ENCODE measurements at regions not wholly inside any gene's neighbourhood (a gene's known extent, or its start where the extent isn't known, plus 50 kb on each side); places are given as distances from the start of the nearest gene placed in this dataset.
"Not testable (repeated sequence)": the region's sequence is repeated elsewhere in the genome, so short reads cannot be mapped to it uniquely, and the experiment has no call there.

- no peak for DNase-seq (ENCODE audit: extremely low read depth in 1 of 11, low read depth in 9 of 11, low spot score in 4 of 11)
These were observed 275.9 kb upstream of the HS6ST1 start for GRCh38 chr2:128594651-128594910.

GRCh38 chr2:128594953-128595677 lies 276.4 kb upstream of the HS6ST1 start:
- DNase-seq (ENCODE audit: extremely low read depth in 1 of 11, low read depth in 9 of 11, low spot score in 4 of 11), result peak in 1 of 11 donors; percentile 16

GRCh38 chr2:128595763-128596395 lies 277.2 kb upstream of the HS6ST1 start:
- no peak for DNase-seq (ENCODE audit: extremely low read depth in 1 of 11, low read depth in 9 of 11, low spot score in 4 of 11)

- no peak for DNase-seq (ENCODE audit: extremely low read depth in 1 of 11, low read depth in 9 of 11, low spot score in 4 of 11)
These were observed 277.9 kb upstream of the HS6ST1 start for GRCh38 chr2:128596396-128597120.

- no peak for DNase-seq (ENCODE audit: extremely low read depth in 1 of 11, low read depth in 9 of 11, low spot score in 4 of 11)
These were observed 278.6 kb upstream of the HS6ST1 start for GRCh38 chr2:128597121-128597762.

- DNase-seq (ENCODE audit: extremely low read depth in 1 of 11, low read depth in 9 of 11, low spot score in 4 of 11), result not testable (repeated sequence)
These were observed 279.6 kb upstream of the HS6ST1 start for GRCh38 chr2:128598260-128598659.

- DNase-seq (ENCODE audit: extremely low read depth in 1 of 11, low read depth in 9 of 11, low spot score in 4 of 11), result no peak
These were observed 280.3 kb upstream of the HS6ST1 start for GRCh38 chr2:128598862-128599441.

GRCh38 chr2:128599700-128600099 lies 281.0 kb upstream of the HS6ST1 start:
- no peak for DNase-seq (ENCODE audit: extremely low read depth in 1 of 11, low read depth in 9 of 11, low spot score in 4 of 11)

GRCh38 chr2:128600581-128601297 lies 282.1 kb upstream of the HS6ST1 start:
- DNase-seq (ENCODE audit: extremely low read depth in 1 of 11, low read depth in 9 of 11, low spot score in 4 of 11), result no peak

GRCh38 chr2:128601298-128602037 lies 282.8 kb upstream of the HS6ST1 start:
- no peak for DNase-seq (ENCODE audit: extremely low read depth in 1 of 11, low read depth in 9 of 11, low spot score in 4 of 11)

GRCh38 chr2:128602038-128602698 lies 283.5 kb upstream of the HS6ST1 start:
- no peak for DNase-seq (ENCODE audit: extremely low read depth in 1 of 11, low read depth in 9 of 11, low spot score in 4 of 11)

GRCh38 chr2:128602699-128603101 lies 284.0 kb upstream of the HS6ST1 start:
- DNase-seq (ENCODE audit: extremely low read depth in 1 of 11, low read depth in 9 of 11, low spot score in 4 of 11), result no peak

- DNase-seq (ENCODE audit: extremely low read depth in 1 of 11, low read depth in 9 of 11, low spot score in 4 of 11), result no peak
These were observed 284.8 kb upstream of the HS6ST1 start for GRCh38 chr2:128603411-128603924.

- no peak for DNase-seq (ENCODE audit: extremely low read depth in 1 of 11, low read depth in 9 of 11, low spot score in 4 of 11)
These were observed 285.4 kb upstream of the HS6ST1 start for GRCh38 chr2:128604045-128604444.

- not testable (repeated sequence) for DNase-seq (ENCODE audit: extremely low read depth in 1 of 11, low read depth in 9 of 11, low spot score in 4 of 11)
These were observed 285.9 kb upstream of the HS6ST1 start for GRCh38 chr2:128604581-128604980.

- no peak for DNase-seq (ENCODE audit: extremely low read depth in 1 of 11, low read depth in 9 of 11, low spot score in 4 of 11)
These were observed 286.8 kb upstream of the HS6ST1 start for GRCh38 chr2:128605421-128605820.

GRCh38 chr2:128605931-128606330 lies 287.3 kb upstream of the HS6ST1 start:
- no peak for DNase-seq (ENCODE audit: extremely low read depth in 1 of 11, low read depth in 9 of 11, low spot score in 4 of 11)

GRCh38 chr2:128606837-128607236 lies 288.2 kb upstream of the HS6ST1 start:
- DNase-seq (ENCODE audit: extremely low read depth in 1 of 11, low read depth in 9 of 11, low spot score in 4 of 11), result no peak
